Epithelial cell of esophagus (primary cell): ENCODE measurements at regions not wholly inside any gene's neighbourhood (a gene's known extent, or its start where the extent isn't known, plus 50 kb on each side); places are given as distances from the start of the nearest gene placed in this dataset.

ENCODE experiments used
- DNase-seq: peaks from one replicate; pipeline ENCODE4 v3.0.0; 2010; ENCODE audit warnings: low read depth
- H3K4me3 ChIP-seq: 2 replicates; pipeline ENCODE4 v1.5.1; 2011; ENCODE audit warnings: mild to moderate bottlenecking, low read length, control low read depth
- CTCF ChIP-seq: IDR thresholded peaks from 2 replicates; pipeline ENCODE4 v1.5.1; 2011; ENCODE audit warnings: low read depth, mild to moderate bottlenecking, low read length, control low read depth, inconsistent platforms; ENCODE audit not compliant: insufficient read depth; ENCODE audit errors: missing control alignments

- no peak overlapping the region for H3K4me3 ChIP-seq
- TF ChIP-seq CTCF = no peak
- no peak for DNase-seq
Observed at GRCh38 chr2:217096474-217097225, 236.8 kb upstream of the TNP1 start.

GRCh38 chr2:217095511-217096205 lies 235.8 kb upstream of the TNP1 start:
- peak; percentile 50 for DNase-seq
- no peak overlapping the region for H3K4me3 ChIP-seq
- no peak for TF ChIP-seq CTCF

GRCh38 chr2:217092710-217093379 lies 233.0 kb upstream of the TNP1 start:
- H3K4me3 ChIP-seq = no peak overlapping the region
- TF ChIP-seq CTCF = no peak
- no peak for DNase-seq

GRCh38 chr2:217091531-217091930 lies 231.7 kb upstream of the TNP1 start:
- no peak for TF ChIP-seq CTCF
- DNase-seq = no peak
- no peak overlapping the region for H3K4me3 ChIP-seq

GRCh38 chr2:217090884-217091283 lies 231.0 kb upstream of the TNP1 start:
- no peak for TF ChIP-seq CTCF
- DNase-seq = no peak
- no peak overlapping the region for H3K4me3 ChIP-seq

GRCh38 chr2:217090024-217090473 lies 230.2 kb upstream of the TNP1 start:
- no peak for TF ChIP-seq CTCF
- no peak for DNase-seq
- no peak overlapping the region for H3K4me3 ChIP-seq
